ENCODE measurements at regions not wholly inside any gene's neighbourhood (a gene's known extent, or its start where the extent isn't known, plus 50 kb on each side); places are given as distances from the start of the nearest gene placed in this dataset.
"Not testable (repeated sequence)": the region's sequence is repeated elsewhere in the genome, so short reads cannot be mapped to it uniquely, and the experiment has no call there.

DNA sequence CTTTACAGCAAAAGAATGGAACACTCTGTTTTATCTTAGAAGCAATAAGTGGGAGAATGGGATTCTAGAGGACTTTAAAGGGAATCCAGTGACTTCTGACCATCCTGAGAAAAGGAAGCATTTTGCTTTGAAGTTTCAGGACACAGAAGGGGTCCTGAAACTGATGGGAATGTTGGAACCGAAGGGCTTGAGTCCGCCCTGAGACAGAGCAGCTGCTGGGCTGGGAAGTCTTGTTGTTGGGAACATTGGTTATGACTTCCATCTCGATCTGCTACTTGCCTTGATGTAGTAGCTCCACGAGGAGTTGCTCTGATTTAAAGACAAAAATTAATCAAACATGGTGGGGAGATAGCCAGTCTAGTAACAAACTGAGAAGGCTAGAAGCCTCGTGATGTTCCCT lies 177.6 kb downstream of the JCAD start:
- no peak for DNase-seq (ENCODE audit: low spot score)

DNA sequence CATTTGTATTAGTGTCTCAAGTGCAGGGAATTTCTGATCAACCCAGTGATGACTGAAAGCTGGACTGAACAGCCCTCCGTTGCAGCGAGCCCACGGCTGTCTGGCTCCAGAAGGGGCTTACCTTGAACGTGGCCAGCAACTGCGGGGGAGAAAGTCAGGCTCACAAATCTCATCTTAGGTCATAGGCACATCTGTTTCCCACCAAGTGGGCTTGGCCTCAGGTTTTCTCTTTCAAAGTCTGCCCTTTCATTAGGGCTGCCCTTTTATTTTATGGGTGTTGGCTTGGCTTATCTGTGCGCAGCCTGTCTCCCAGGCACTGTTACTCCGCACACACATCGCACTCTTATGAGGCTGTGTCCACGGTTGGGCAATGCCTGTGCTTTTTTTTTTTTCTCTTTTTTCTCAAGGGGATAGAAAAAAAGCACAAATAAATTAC lies 178.0 kb downstream of the JCAD start:
- no peak for DNase-seq (ENCODE audit: low spot score)

GRCh38 chr10:29880856-29881255 lies 178.5 kb downstream of the JCAD start:
- DNase-seq (ENCODE audit: low spot score): no peak

GRCh38 chr10:29879862-29880261 lies 179.5 kb downstream of the JCAD start:
- no peak for DNase-seq (ENCODE audit: low spot score)

- DNase-seq (ENCODE audit: low spot score): no peak
Measured at GRCh38 chr10:29878492-29878891, 180.9 kb downstream of the JCAD start.

- DNase-seq (ENCODE audit: low spot score): no peak
Measured at GRCh38 chr10:29877793-29878491, 181.4 kb downstream of the JCAD start.

- no peak for DNase-seq (ENCODE audit: low spot score)
Measured at GRCh38 chr10:29876008-29876555, 183.3 kb downstream of the JCAD start.

DNA sequence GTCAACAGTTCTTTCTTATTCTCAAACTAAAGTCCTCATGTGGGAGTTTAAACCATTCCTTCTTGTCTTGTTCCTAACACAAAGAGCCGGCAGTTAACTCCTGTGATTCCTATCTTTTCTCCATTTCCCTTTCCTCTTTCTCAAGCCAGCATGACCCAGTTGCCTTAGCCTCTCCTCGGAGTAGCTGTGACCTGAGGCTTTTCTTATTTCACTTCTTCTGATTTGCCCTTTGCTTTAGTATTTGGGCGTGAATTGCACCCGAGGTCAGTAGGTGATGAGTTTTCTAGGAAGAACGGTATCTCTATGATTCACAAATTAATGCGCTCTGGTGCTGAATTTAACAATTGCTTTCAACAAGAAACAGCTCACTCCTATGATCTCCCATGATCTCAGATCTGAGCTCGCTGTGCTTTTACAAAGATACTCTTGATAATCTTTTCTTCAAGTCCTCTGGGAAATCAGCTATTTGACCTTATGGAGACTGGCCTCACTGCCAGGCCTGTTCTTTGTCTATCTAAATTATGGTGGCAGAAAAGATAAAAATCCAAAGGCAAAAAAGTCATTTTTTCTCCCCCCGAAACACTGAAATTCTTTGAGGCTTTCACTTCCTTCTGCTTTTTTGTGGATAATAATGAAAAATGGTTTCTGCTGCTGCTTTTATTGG lies 184.6 kb downstream of the JCAD start:
- DNase-seq (ENCODE audit: low spot score): no peak

- DNase-seq (ENCODE audit: low spot score): no peak
Measured at GRCh38 chr10:29873941-29874484, 185.4 kb downstream of the JCAD start.

DNA sequence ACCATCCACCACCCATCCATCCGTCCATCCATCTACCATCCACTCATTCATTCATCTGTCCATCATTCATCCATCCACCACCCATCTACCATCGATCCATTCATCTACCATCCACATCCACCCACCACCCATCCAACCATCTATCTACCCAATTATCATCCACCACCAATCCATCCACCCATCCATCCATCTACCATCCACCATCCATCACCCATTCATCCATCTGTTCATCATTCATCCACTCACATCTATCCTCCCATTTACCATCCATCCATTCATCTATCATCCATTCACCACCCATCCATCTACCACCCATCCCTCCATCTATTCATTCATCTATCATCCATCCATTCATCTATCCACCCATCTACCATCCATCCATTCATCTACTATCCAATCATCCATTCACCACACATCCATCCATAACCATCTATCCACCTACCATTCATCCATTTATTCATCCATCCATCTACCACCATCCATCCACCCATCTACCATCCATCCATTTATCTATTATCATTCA lies 188.8 kb downstream of the JCAD start:
- no peak for DNase-seq (ENCODE audit: low spot score)

DNA sequence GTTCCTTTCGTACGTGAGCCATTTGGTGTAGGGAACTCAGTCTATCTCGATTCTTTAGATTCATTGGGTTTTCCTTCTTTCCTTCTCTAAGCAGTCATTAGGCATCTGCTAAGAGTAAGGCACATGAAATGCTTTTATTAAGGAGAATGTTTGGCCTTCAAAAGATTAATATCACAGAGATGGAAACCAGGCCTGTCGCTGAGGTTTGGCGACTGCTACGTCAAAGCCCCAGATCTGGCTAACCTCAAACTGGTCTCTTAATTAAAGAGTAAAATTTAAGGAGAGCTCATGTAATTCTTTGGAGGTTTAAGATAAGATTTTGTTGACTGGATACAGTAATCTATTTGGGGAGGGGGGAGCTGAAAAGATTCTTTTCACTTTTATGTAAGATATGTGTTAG lies 189.8 kb downstream of the JCAD start:
- DNase-seq (ENCODE audit: low spot score): no peak

- DNase-seq (ENCODE audit: low spot score): no peak
Measured at GRCh38 chr10:29866356-29866755, 193.0 kb downstream of the JCAD start.

GRCh38 chr10:29865700-29866355 lies 193.6 kb downstream of the JCAD start:
- DNase-seq (ENCODE audit: low spot score): no peak

GRCh38 chr10:29862923-29863614 lies 196.3 kb downstream of the JCAD start:
- DNase-seq (ENCODE audit: low spot score): no peak

DNA sequence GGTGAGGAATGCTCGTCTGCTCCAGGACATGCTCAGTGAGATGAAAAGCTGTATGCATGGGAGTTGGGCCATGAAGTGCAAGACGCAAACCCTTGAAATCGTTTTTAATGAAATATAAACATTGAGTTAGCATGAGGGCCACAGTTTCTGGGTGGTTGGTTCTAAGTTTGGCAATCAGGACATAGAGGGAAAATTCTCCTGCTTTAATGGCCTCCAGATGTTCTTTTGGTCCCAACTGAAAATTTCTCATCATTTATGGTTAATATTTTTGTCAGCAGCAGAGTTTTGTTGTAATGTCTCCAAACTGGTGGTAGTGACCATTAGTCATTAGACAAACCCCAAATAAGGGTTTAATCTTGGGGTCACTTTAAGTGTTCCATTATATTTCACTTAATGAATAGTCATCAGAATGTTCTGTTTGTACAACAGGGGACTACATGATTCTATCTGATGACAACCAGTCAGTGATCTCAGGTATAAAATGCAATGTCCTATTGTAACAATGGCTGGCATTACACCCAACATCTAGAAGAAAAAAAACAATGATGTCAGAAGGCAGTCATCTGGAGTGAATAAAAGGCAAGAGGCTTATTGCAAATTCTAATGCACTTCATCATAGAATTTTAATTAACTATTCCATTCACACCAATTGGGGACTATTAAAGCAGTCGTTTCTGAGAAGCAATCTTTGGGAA lies 197.4 kb downstream of the JCAD start:
- no peak for DNase-seq (ENCODE audit: low spot score)

- not testable (repeated sequence) for DNase-seq (ENCODE audit: low spot score)
Measured at GRCh38 chr10:29861231-29861630, 198.2 kb downstream of the JCAD start.

- DNase-seq (ENCODE audit: low spot score): no peak
Measured at GRCh38 chr10:29860166-29860565, 199.2 kb downstream of the JCAD start.

DNA sequence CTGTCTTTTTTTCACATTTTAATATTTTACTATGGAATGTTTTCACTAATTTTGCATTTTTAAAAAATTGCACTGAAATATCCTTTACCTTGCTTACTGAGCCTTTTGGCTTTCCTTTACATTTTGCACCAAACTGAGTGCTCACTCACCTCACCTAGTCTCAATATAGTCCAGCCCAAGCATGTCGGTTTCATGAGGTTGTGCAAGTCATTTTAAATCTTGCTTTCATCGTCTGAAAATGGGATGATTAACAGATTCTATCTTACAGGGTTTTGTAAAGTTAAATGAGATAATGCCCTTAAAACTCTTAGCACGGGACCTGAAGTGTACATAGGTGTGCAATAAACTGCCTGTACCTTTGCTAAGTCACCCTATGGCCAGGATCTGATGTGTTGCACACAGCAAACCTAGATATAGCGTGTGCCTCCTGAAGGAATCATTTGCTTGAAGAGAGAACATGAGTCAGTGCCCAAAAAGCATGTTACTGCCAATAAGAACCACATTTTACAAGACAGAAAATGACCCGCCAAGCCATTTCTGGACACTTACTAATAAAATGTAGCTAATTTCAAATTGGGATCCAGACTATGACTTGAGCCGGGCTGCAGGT lies 199.8 kb downstream of the JCAD start:
- DNase-seq (ENCODE audit: low spot score): no peak

- no peak for DNase-seq (ENCODE audit: low spot score)
Measured at GRCh38 chr10:29858702-29859267, 200.6 kb downstream of the JCAD start.

All from left forelimb (tissue), 1 donor.